K562 (cell line): ENCODE measurements at regions not wholly inside any gene's neighbourhood (a gene's known extent, or its start where the extent isn't known, plus 50 kb on each side); places are given as distances from the start of the nearest gene placed in this dataset.

Source experiments
- ATAC-seq: fragments of 200-7000 bp; cut with Tn5 transposase; 3 replicates; pipeline ENCODE4 v1.9.1; 2020; ENCODE audit warnings: moderate library complexity
- BruUV-seq: library from RNA; stranded (reverse); fragments of 400-500 nt; replicated peaks from 2 replicates; lab custom pipeline; 2021; lab: Mats Ljungman, UMichigan
- CTCF ChIA-PET: fragments of 300-600 bp; formaldehyde crosslinking; extraction: SDS; loops from one replicate; lab custom pipeline; 2021; ENCODE audit warnings: low intra/inter-chr PET ratio; lab: Yijun Ruan, JAX
- POLR2A ChIA-PET: fragments of 300-600, 350-650 bp; sonication (Branson Sonifier 250); formaldehyde crosslinking; extraction: SDS; loops from one replicate; lab custom pipeline; 2021; ENCODE audit warnings: antibody characterized with exemption, inconsistent platforms; lab: Yijun Ruan, JAX
- DNase-seq, 4 experiments: peaks; one replicate each; pipeline versions ENCODE4 v3.0.0 to v3.0.0-alpha.2; 2011 to 2018; ENCODE audit warnings: low spot score in 3 of 4, mixed read lengths in 3 of 4; ENCODE audit errors: extremely low read depth in 1 of 4
- FAIRE-seq: peaks from 2 replicates; lab custom pipeline; 2011; peaks lifted over from hg19 to GRCh38; lab: Jason Lieb, UNC
- H2AFZ ChIP-seq: 2 replicates; pipeline ENCODE4 v1.6.0; 2011; ENCODE audit warnings: low read depth, low read length, control low read depth, inconsistent platforms
- H3K27ac ChIP-seq: fragments of 200-600 bp; 3 replicates; pipeline ENCODE4 v1.8.0; 2011; ENCODE audit warnings: low read depth, mild to moderate bottlenecking, control low read depth, inconsistent platforms, low read length, moderate library complexity, mixed read lengths; ENCODE audit errors: extremely low read depth
- H3K27me3 ChIP-seq, 2 experiments: fragments of 300-600 bp in 1 of 2; 2 replicates in 1 of 2; 3 replicates in 1 of 2; pipeline versions ENCODE4 v1.6.0 to v1.8.0; 2011; ENCODE audit warnings: inconsistent platforms in 2 of 2, low read length in 2 of 2, mild to moderate bottlenecking in 1 of 2, mixed read lengths in 1 of 2, moderate library complexity in 1 of 2; ENCODE audit not compliant: control insufficient read depth in 2 of 2, insufficient read depth in 2 of 2
- H3K36me3 ChIP-seq: fragments of 300-600 bp; 3 replicates; pipeline ENCODE4 v1.8.0; 2011; ENCODE audit warnings: mild to moderate bottlenecking, low read length, inconsistent platforms; ENCODE audit not compliant: control insufficient read depth, insufficient read depth
- H3K4me1 ChIP-seq, 2 experiments: fragments of 200-600 bp in 1 of 2; replicated peaks in 1 of 2; 2 replicates in 1 of 2; 3 replicates in 1 of 2; pipeline versions ENCODE4 v1.5.1 to v1.8.0; 2011; ENCODE audit warnings: inconsistent platforms in 2 of 2, low read length in 2 of 2, mild to moderate bottlenecking in 1 of 2, mixed read lengths in 1 of 2, moderate library complexity in 1 of 2; ENCODE audit not compliant: control insufficient read depth in 2 of 2, insufficient read depth in 2 of 2
- H3K4me2 ChIP-seq: 2 replicates; pipeline ENCODE4 v1.6.1; 2011; ENCODE audit warnings: low read length, control low read depth, inconsistent platforms, mixed read lengths; ENCODE audit not compliant: insufficient read depth
- H3K4me3 ChIP-seq: fragments of 200-600 bp; sonication (generic), shearing (Covaris generic); 2 replicates; pipeline ENCODE4 v1.5.1; 2016; ENCODE audit warnings: control low read depth, inconsistent platforms
- H3K79me2 ChIP-seq: fragments of 200-600 bp; 3 replicates; pipeline ENCODE4 v1.8.0; 2011; ENCODE audit warnings: low read length, inconsistent platforms; ENCODE audit not compliant: control insufficient read depth, insufficient read depth
- H3K9ac ChIP-seq, 2 experiments: 2 replicates each; pipeline versions ENCODE4 v1.6.0 to v1.6.1; 2011; ENCODE audit warnings: low read depth in 2 of 2, low read length in 2 of 2, control low read depth in 1 of 2, inconsistent platforms in 1 of 2, mild to moderate bottlenecking in 1 of 2, mixed read lengths in 1 of 2; ENCODE audit not compliant: insufficient read depth in 1 of 2
- H3K9me1 ChIP-seq: one replicate; pipeline ENCODE4 v1.6.0; 2011; ENCODE audit warnings: inconsistent platforms, mild to moderate bottlenecking, low read length, moderate library complexity; ENCODE audit not compliant: control insufficient read depth, insufficient read depth
- H3K9me3 ChIP-seq: replicated peaks from 2 replicates; pipeline ENCODE4 v1.5.1; 2011; ENCODE audit warnings: low read depth, low read length, inconsistent platforms; ENCODE audit not compliant: control insufficient read depth, insufficient read depth
- H4K20me1 ChIP-seq: replicated peaks from 2 replicates; pipeline ENCODE4 v1.6.1; 2011; ENCODE audit warnings: low read length, inconsistent platforms, mixed read lengths; ENCODE audit not compliant: control insufficient read depth, insufficient read depth
- CREBBP ChIP-seq: IDR thresholded peaks from one replicate; pipeline ENCODE4 v1.6.1; 2012; ENCODE audit warnings: low read depth, mild to moderate bottlenecking, control low read depth, inconsistent platforms, low read length
- ELF2 ChIP-seq: fragments of 250-450 bp; sonication (Bioruptor Pico); IDR thresholded peaks from 2 replicates; pipeline ENCODE4 v1.5.0; 2021; ENCODE audit warnings: mild to moderate bottlenecking
- PHF20 ChIP-seq: fragments of 450-650 bp; IDR thresholded peaks from 2 replicates; pipeline ENCODE4 v1.6.1; 2018; ENCODE audit not compliant: partially characterized antibody
- TAL1 ChIP-seq: fragments of 450-650 bp; IDR thresholded peaks from 2 replicates; pipeline ENCODE4 v1.6.1; 2016; ENCODE audit warnings: mild to moderate bottlenecking
- TCF3 ChIP-seq: sonication (generic); formaldehyde crosslinking; IDR thresholded peaks from 2 replicates; pipeline ENCODE4 v1.4.0; 2020; ENCODE audit warnings: mild to moderate bottlenecking, missing genetic modification reagents
- ZNF217 ChIP-seq: sonication (generic); formaldehyde crosslinking; IDR thresholded peaks from 2 replicates; pipeline ENCODE4 v1.8.0; 2022; ENCODE audit warnings: mild to moderate bottlenecking, missing genetic modification reagents
- WGBS: fragments of 100-300 bp; shearing (Covaris generic); methylation state at CpG from one replicate; pipeline ENCODE4 v1.1.6; 2016; ENCODE audit warnings: low coverage, mixed read lengths; ENCODE audit not compliant: insufficient coverage; ENCODE audit errors: missing lambda C conversion rate; 5-methylcytosine and 5-hydroxymethylcytosine counted together
- in situ Hi-C: fragments of 300-500 bp; cut with MboI; formaldehyde crosslinking; loops from 4 replicates; pipeline ENCODE4 v1.15.0; 2018; ENCODE audit warnings: inconsistent platforms, mixed read lengths
- intact Hi-C: fragments of 100-400 bp; cut with micrococcal nuclease; formaldehyde crosslinking; loops from 2 replicates; pipeline ENCODE4 v1.14.2; 2022
- TF ChIP-seq, protein P1 (sequence below): fragments of 250-450 bp; sonication (Bioruptor Pico); IDR thresholded peaks from 2 replicates; pipeline ENCODE4 v1.4.0; 2020; ENCODE audit warnings: mild to moderate bottlenecking
- TF ChIP-seq, protein P2 (sequence below): fragments of 450-650 bp; IDR thresholded peaks from 2 replicates; pipeline ENCODE4 v1.6.1; 2016; ENCODE audit warnings: mild to moderate bottlenecking, moderate library complexity
- TF ChIP-seq, protein P3 (sequence below): fragments of 250-450 bp; sonication (Bioruptor Pico); IDR thresholded peaks from 2 replicates; pipeline ENCODE4 v1.5.0; 2020; ENCODE audit warnings: mild to moderate bottlenecking, borderline replicate concordance

DNA sequence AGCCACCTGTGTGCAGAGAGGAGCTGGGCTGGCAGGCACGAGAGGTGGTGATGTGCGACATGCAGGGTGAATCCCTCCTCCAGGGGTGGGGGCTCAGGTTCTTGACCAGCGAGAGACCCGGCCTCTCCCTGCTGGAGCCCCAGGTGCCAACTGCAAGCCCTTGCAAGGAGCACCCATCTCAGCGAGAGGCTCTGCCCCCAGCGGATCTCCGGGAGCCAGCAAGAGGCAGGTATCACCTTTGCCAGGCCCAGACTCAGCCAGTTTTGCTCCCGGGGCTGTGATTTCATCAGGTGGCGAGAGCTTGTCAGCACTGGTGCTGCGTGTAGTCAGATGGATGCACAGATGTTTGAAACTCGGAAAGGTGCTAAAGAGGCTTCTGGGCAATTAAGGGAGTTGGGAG, 87.7 kb downstream of the TFAP2C start:
- ChIA-PET CTCF (no interaction called here), POLR2A (no interaction called here)
- no peak overlapping the region for H3K4me3 ChIP-seq
- H3K36me3 ChIP-seq: no peaks in the 10 kb centered on the region
- H3K4me2 ChIP-seq: no peak overlapping the region
- H3K9ac ChIP-seq: no peak overlapping the region
- no peaks in the 10 kb centered on the region for H3K4me1 ChIP-seq
- no TSS peak for BruUV-seq
- no peaks in the 10 kb centered on the region for H3K9me1 ChIP-seq
- WGBS: under 1% methylated on average over 11 of the region's 11 CpGs
- H3K9me3 ChIP-seq: no peaks in the 10 kb centered on the region
- no peak overlapping the region for H3K27ac ChIP-seq
- TF ChIP-seq, protein P1, sequence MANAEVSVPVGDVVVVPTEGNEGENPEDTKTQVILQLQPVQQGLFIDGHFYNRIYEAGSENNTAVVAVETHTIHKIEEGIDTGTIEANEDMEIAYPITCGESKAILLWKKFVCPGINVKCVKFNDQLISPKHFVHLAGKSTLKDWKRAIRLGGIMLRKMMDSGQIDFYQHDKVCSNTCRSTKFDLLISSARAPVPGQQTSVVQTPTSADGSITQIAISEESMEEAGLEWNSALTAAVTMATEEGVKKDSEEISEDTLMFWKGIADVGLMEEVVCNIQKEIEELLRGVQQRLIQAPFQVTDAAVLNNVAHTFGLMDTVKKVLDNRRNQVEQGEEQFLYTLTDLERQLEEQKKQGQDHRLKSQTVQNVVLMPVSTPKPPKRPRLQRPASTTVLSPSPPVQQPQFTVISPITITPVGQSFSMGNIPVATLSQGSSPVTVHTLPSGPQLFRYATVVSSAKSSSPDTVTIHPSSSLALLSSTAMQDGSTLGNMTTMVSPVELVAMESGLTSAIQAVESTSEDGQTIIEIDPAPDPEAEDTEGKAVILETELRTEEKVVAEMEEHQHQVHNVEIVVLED (CRISPR knock-in tag): no peak
- TF ChIP-seq TAL1 (no peak), ELF2 (CRISPR knock-in tag) (no peak), TCF3 (CRISPR knock-in tag) (no peak), PHF20 (no peak), ZNF217 (CRISPR knock-in tag) (no peak), CREBBP (no peak)
- TF ChIP-seq, protein P2, sequence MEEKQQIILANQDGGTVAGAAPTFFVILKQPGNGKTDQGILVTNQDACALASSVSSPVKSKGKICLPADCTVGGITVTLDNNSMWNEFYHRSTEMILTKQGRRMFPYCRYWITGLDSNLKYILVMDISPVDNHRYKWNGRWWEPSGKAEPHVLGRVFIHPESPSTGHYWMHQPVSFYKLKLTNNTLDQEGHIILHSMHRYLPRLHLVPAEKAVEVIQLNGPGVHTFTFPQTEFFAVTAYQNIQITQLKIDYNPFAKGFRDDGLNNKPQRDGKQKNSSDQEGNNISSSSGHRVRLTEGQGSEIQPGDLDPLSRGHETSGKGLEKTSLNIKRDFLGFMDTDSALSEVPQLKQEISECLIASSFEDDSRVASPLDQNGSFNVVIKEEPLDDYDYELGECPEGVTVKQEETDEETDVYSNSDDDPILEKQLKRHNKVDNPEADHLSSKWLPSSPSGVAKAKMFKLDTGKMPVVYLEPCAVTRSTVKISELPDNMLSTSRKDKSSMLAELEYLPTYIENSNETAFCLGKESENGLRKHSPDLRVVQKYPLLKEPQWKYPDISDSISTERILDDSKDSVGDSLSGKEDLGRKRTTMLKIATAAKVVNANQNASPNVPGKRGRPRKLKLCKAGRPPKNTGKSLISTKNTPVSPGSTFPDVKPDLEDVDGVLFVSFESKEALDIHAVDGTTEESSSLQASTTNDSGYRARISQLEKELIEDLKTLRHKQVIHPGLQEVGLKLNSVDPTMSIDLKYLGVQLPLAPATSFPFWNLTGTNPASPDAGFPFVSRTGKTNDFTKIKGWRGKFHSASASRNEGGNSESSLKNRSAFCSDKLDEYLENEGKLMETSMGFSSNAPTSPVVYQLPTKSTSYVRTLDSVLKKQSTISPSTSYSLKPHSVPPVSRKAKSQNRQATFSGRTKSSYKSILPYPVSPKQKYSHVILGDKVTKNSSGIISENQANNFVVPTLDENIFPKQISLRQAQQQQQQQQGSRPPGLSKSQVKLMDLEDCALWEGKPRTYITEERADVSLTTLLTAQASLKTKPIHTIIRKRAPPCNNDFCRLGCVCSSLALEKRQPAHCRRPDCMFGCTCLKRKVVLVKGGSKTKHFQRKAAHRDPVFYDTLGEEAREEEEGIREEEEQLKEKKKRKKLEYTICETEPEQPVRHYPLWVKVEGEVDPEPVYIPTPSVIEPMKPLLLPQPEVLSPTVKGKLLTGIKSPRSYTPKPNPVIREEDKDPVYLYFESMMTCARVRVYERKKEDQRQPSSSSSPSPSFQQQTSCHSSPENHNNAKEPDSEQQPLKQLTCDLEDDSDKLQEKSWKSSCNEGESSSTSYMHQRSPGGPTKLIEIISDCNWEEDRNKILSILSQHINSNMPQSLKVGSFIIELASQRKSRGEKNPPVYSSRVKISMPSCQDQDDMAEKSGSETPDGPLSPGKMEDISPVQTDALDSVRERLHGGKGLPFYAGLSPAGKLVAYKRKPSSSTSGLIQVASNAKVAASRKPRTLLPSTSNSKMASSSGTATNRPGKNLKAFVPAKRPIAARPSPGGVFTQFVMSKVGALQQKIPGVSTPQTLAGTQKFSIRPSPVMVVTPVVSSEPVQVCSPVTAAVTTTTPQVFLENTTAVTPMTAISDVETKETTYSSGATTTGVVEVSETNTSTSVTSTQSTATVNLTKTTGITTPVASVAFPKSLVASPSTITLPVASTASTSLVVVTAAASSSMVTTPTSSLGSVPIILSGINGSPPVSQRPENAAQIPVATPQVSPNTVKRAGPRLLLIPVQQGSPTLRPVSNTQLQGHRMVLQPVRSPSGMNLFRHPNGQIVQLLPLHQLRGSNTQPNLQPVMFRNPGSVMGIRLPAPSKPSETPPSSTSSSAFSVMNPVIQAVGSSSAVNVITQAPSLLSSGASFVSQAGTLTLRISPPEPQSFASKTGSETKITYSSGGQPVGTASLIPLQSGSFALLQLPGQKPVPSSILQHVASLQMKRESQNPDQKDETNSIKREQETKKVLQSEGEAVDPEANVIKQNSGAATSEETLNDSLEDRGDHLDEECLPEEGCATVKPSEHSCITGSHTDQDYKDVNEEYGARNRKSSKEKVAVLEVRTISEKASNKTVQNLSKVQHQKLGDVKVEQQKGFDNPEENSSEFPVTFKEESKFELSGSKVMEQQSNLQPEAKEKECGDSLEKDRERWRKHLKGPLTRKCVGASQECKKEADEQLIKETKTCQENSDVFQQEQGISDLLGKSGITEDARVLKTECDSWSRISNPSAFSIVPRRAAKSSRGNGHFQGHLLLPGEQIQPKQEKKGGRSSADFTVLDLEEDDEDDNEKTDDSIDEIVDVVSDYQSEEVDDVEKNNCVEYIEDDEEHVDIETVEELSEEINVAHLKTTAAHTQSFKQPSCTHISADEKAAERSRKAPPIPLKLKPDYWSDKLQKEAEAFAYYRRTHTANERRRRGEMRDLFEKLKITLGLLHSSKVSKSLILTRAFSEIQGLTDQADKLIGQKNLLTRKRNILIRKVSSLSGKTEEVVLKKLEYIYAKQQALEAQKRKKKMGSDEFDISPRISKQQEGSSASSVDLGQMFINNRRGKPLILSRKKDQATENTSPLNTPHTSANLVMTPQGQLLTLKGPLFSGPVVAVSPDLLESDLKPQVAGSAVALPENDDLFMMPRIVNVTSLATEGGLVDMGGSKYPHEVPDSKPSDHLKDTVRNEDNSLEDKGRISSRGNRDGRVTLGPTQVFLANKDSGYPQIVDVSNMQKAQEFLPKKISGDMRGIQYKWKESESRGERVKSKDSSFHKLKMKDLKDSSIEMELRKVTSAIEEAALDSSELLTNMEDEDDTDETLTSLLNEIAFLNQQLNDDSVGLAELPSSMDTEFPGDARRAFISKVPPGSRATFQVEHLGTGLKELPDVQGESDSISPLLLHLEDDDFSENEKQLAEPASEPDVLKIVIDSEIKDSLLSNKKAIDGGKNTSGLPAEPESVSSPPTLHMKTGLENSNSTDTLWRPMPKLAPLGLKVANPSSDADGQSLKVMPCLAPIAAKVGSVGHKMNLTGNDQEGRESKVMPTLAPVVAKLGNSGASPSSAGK: no peak
- TF ChIP-seq, protein P3, sequence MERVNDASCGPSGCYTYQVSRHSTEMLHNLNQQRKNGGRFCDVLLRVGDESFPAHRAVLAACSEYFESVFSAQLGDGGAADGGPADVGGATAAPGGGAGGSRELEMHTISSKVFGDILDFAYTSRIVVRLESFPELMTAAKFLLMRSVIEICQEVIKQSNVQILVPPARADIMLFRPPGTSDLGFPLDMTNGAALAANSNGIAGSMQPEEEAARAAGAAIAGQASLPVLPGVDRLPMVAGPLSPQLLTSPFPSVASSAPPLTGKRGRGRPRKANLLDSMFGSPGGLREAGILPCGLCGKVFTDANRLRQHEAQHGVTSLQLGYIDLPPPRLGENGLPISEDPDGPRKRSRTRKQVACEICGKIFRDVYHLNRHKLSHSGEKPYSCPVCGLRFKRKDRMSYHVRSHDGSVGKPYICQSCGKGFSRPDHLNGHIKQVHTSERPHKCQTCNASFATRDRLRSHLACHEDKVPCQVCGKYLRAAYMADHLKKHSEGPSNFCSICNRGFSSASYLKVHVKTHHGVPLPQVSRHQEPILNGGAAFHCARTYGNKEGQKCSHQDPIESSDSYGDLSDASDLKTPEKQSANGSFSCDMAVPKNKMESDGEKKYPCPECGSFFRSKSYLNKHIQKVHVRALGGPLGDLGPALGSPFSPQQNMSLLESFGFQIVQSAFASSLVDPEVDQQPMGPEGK: no peak
- ATAC-seq (no peak), DNase-seq (no peak), FAIRE-seq (no peak)
- intact Hi-C loops: no loop called here
- H3K79me2 ChIP-seq: no peaks in the 10 kb centered on the region
- peaks cover 0 to 27% of the 10 kb centered on the region in 2 experiments; a peak in 3 of 5 replicates for H3K27me3 ChIP-seq
- no peak overlapping the region for H2AFZ ChIP-seq
- in situ Hi-C loops: no loop called here
- no peaks in the 10 kb centered on the region for H4K20me1 ChIP-seq
